AG04450 (cell line): ENCODE measurements at regions not wholly inside any gene's neighbourhood (a gene's known extent, or its start where the extent isn't known, plus 50 kb on each side); places are given as distances from the start of the nearest gene placed in this dataset.

Experiments
- CTCF ChIA-PET: fragments of 300-600, 350-600 bp; formaldehyde crosslinking; extraction: SDS; loops from one replicate; lab custom pipeline; 2022; ENCODE audit warnings: antibody characterized with exemption, inconsistent platforms; lab: Charles Lee
- POLR2A ChIA-PET: fragments of 350-600 bp; formaldehyde crosslinking; extraction: SDS; loops from one replicate; lab custom pipeline; 2021; ENCODE audit warnings: antibody characterized with exemption, inconsistent platforms; lab: Yijun Ruan, JAX
- DNase-seq: peaks from one replicate; pipeline ENCODE4 v3.0.0-alpha.2; 2011; ENCODE audit warnings: low read depth, low spot score
- H3K27ac ChIP-seq: one replicate; pipeline ENCODE4 v1.5.1; 2012; ENCODE audit warnings: low read depth, low read length, control low read depth
- H3K27me3 ChIP-seq: one replicate; pipeline ENCODE4 v1.6.0; 2012; ENCODE audit warnings: low read length; ENCODE audit not compliant: control insufficient read depth, insufficient read depth
- H3K4me3 ChIP-seq: 2 replicates; pipeline ENCODE4 v1.5.1; 2011; ENCODE audit warnings: mild to moderate bottlenecking, low read depth, low read length, control low read depth
- H3K9me3 ChIP-seq: 2 replicates; pipeline ENCODE4 v1.5.1; 2012; ENCODE audit warnings: low read length; ENCODE audit not compliant: control insufficient read depth, insufficient read depth
- CTCF ChIP-seq: IDR thresholded peaks from 2 replicates; pipeline ENCODE4 v1.5.1; 2011; ENCODE audit warnings: low read depth, low read length, control low read depth, inconsistent platforms

- CTCF ChIA-PET, result no interaction called here
- no peak for DNase-seq
- Histone ChIP-seq H3K9me3 (no peaks in the 10 kb centered on the region), H3K27me3 (no peaks in the 10 kb centered on the region), H3K4me3 (no peak overlapping the region), H3K27ac (no peak overlapping the region)
- POLR2A ChIA-PET, result no interaction called here
- TF ChIP-seq CTCF, result no peak
Measured at GRCh38 chr4:110944501-110944900, 321.6 kb upstream of the PITX2 start.

DNA sequence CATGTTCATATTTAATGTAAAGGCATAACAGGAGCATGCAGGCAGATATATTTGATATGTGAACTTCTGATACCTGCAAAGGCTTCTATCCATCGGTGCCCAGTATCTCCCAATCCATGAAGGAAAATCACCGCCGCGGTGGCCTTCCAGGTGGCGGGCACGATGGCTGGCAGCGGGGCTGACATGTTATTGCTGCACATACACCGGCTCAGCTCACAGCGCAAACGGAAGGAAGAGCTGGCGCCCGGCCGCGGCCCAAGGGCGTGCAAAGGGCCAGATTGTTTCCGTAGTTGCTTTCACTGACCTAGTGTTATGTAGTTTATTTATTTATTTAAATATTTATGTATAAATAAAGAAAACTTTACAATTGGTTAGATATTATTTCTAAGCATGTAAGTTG lies 322.7 kb upstream of the PITX2 start:
- H3K27me3 ChIP-seq, result no peaks in the 10 kb centered on the region
- H3K9me3 ChIP-seq, result no peaks in the 10 kb centered on the region
- ChIA-PET CTCF (no interaction called here), POLR2A (no interaction called here)
- no peak overlapping the region for H3K4me3 ChIP-seq
- H3K27ac ChIP-seq, result no peak overlapping the region
- no peak for TF ChIP-seq CTCF
- no peak for DNase-seq

GRCh38 chr4:110949542-110949941 lies 326.7 kb upstream of the PITX2 start:
- no peak for DNase-seq
- TF ChIP-seq CTCF, result no peak
- H3K9me3 ChIP-seq, result no peaks in the 10 kb centered on the region
- ChIA-PET POLR2A (no interaction called here), CTCF (no interaction called here)
- H3K4me3 ChIP-seq, result no peak overlapping the region
- H3K27ac ChIP-seq, result no peak overlapping the region
- H3K27me3 ChIP-seq, result no peaks in the 10 kb centered on the region

DNA sequence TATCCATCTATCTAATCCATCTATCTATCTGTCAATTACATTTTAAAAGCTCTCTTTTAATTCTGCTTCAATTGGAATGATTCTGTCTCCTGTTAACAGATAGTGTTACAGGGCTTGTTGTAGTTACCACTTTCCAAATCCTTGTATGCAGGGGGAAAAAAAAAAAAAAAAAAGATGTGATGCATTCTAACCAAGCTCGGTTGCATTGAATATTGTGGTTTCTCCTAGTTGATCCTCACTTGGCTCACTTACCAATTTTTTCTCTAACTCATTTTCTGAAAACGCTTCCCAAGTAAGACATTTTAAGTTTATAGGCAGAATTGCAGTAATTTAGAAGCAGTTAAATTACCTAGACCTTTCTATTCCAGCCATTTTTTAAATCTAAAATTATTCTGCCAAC lies 327.9 kb upstream of the PITX2 start:
- no peaks in the 10 kb centered on the region for H3K9me3 ChIP-seq
- CTCF ChIA-PET, result no interaction called here

DNA sequence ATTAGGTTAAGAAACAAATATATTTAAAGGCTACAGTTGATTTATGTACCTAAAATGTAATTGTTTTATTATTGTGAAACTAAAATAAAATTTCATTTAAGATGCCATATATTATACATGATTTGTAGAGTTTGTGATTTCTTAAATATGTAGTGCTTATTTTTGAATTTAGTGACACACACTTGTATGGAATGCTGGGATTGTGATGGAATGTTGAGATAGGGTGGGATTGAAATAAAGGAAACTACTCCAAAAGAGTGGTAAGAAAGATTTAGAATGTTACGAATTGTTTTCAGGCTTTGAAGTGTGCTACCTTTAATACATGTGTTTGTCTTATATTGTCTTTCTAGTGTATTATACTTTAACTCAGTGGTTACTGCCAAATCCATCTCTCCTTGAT lies 330.3 kb upstream of the PITX2 start:
- no peak for TF ChIP-seq CTCF
- H3K27ac ChIP-seq, result no peak overlapping the region
- POLR2A ChIA-PET, result no interaction called here

More for the DNA sequence above, 327.9 kb upstream of the PITX2 start:
- DNase-seq, result no peak
- Histone ChIP-seq H3K4me3 (no peak overlapping the region), H3K27ac (no peak overlapping the region), H3K27me3 (no peaks in the 10 kb centered on the region)
- POLR2A ChIA-PET, result no interaction called here
- no peak for TF ChIP-seq CTCF

More for the DNA sequence above, 330.3 kb upstream of the PITX2 start:
- CTCF ChIA-PET, result no interaction called here
- Histone ChIP-seq H3K4me3 (no peak overlapping the region), H3K27me3 (no peaks in the 10 kb centered on the region), H3K9me3 (no peaks in the 10 kb centered on the region)
- no peak for DNase-seq
